GM19043 (cell line): ENCODE measurements at regions not wholly inside any gene's neighbourhood (a gene's known extent, or its start where the extent isn't known, plus 50 kb on each side); places are given as distances from the start of the nearest gene placed in this dataset.
"Not testable (repeated sequence)": the region's sequence is repeated elsewhere in the genome, so short reads cannot be mapped to it uniquely, and the experiment has no call there.

Experiments used
- ATAC-seq: cut with Tn5 transposase; IDR thresholded peaks from one replicate; pipeline ENCODE4 v1.9.1; 2021; ENCODE audit warnings: low read depth; ENCODE audit not compliant: unreplicated experiment

GRCh38 chr9:103586721-103587120 is 507.4 kb upstream of the SMC2 start:
- no peak for ATAC-seq

GRCh38 chr9:103601287-103601686 is 492.8 kb upstream of the SMC2 start:
- ATAC-seq = no peak

GRCh38 chr9:103611950-103612349 is 482.2 kb upstream of the SMC2 start:
- ATAC-seq = not testable (repeated sequence)

GRCh38 chr9:103615994-103616393 is 478.1 kb upstream of the SMC2 start:
- no peak for ATAC-seq

- ATAC-seq = no peak
Observed at GRCh38 chr9:103617046-103617445, 477.1 kb upstream of the SMC2 start.

- ATAC-seq = no peak
Observed at GRCh38 chr9:103625161-103625804, 468.8 kb upstream of the SMC2 start.

- ATAC-seq = no peak
Observed at GRCh38 chr9:103627731-103628130, 466.4 kb upstream of the SMC2 start.

- ATAC-seq = no peak
Observed at GRCh38 chr9:103649086-103649485, 445.0 kb upstream of the SMC2 start.

GRCh38 chr9:103658156-103658555 is 436.0 kb upstream of the SMC2 start:
- ATAC-seq = no peak

GRCh38 chr9:103660830-103661229 is 433.3 kb upstream of the SMC2 start:
- ATAC-seq = no peak

GRCh38 chr9:103661663-103662062 is 432.4 kb upstream of the SMC2 start:
- no peak for ATAC-seq

- ATAC-seq = no peak
Observed at GRCh38 chr9:103669296-103669695, 424.8 kb upstream of the SMC2 start.

GRCh38 chr9:103674271-103674670 is 419.8 kb upstream of the SMC2 start:
- ATAC-seq = no peak

GRCh38 chr9:103680581-103680980 is 413.5 kb upstream of the SMC2 start:
- no peak for ATAC-seq

GRCh38 chr9:103681435-103681834 is 412.7 kb upstream of the SMC2 start:
- no peak for ATAC-seq

- ATAC-seq = no peak
Observed at GRCh38 chr9:103700195-103700962, 393.7 kb upstream of the SMC2 start.

- no peak for ATAC-seq
Observed at GRCh38 chr9:103702572-103702971, 391.5 kb upstream of the SMC2 start.

- no peak for ATAC-seq
Observed at GRCh38 chr9:103707181-103707580, 386.9 kb upstream of the SMC2 start.

GRCh38 chr9:103709366-103709765 is 384.7 kb upstream of the SMC2 start:
- no peak for ATAC-seq

GRCh38 chr9:103713631-103714030 is 380.5 kb upstream of the SMC2 start:
- ATAC-seq = no peak

GRCh38 chr9:103714992-103715391 is 379.1 kb upstream of the SMC2 start:
- ATAC-seq = no peak

- no peak for ATAC-seq
Observed at GRCh38 chr9:103721056-103721455, 373.1 kb upstream of the SMC2 start.
